ENCODE measurements at regions not wholly inside any gene's neighbourhood (a gene's known extent, or its start where the extent isn't known, plus 50 kb on each side); places are given as distances from the start of the nearest gene placed in this dataset.

GRCh38 chr14:101228949-101229541, 325.5 kb upstream of the RTL1 start:
- TF ChIP-seq POLR2A (IDR thresholded peaks at IDR 0.05; ENCODE audit: low read length) (no peak), GATA1 (IDR thresholded peaks at IDR 0.05; ENCODE audit: low read depth, low read length) (no peak)
